ENCODE measurements at regions not wholly inside any gene's neighbourhood (a gene's known extent, or its start where the extent isn't known, plus 50 kb on each side); places are given as distances from the start of the nearest gene placed in this dataset.

GRCh38 chr2:220043990-220044335 is 416.5 kb downstream of the SLC4A3 start:
- no peak overlapping the region for H3K9ac ChIP-seq (ENCODE audit: insufficient read depth, low read depth, low read length)
- CTCF ChIA-PET (ENCODE audit: low intra/inter-chr PET ratio, low total read pairs) = interaction anchor here (0.5 kb wide), 1 partner anchor 1212 kb away, joined by 3 read pairs; no protein-coding TSS in a partner anchor
- POLR2A ChIA-PET = no interaction called here
- H3K36me3 ChIP-seq (replicated peaks in 1 of 2; ENCODE audit: control insufficient read depth in 1 of 2, insufficient read depth in 2 of 2, low read length in 2 of 2) = no peaks in the 10 kb centered on the region
- ATAC-seq (no peak), DNase-seq (ENCODE audit: low spot score) (no peak), FAIRE-seq (no peak)
- no peak overlapping the region for H3K27ac ChIP-seq (ENCODE audit: extremely low read length, insufficient read depth, low read length)
- no peak overlapping the region for H3K4me3 ChIP-seq (replicated peaks in 1 of 3; ENCODE audit: insufficient read depth in 1 of 3, low read depth in 2 of 3, low read length in 3 of 3)
- in situ Hi-C loops (cut with HindIII; ENCODE audit: extremely low pct_ligation_motif_present, low pct_unique_long_range_greater_than_20kb) = no loop called here
- intact Hi-C loops (cut with micrococcal nuclease; ENCODE audit: unreplicated experiment) = no loop called here
- WGBS (ENCODE audit: low lambda C conversion rate) = 32% methylated on average over 3 of the region's 3 CpGs
- peaks cover 3 to 7% of the 10 kb centered on the region in 2 experiments; a peak in 2 of 5 replicates for H3K27me3 ChIP-seq (ENCODE audit: control insufficient read depth in 1 of 2, insufficient read depth in 2 of 2, low read length in 2 of 2)
- H3K79me2 ChIP-seq (ENCODE audit: insufficient read depth, low read length) = no peaks in the 10 kb centered on the region
- BruUV-seq (replicated peaks) = no TSS peak
- H2AFZ ChIP-seq (ENCODE audit: low read length) = no peak overlapping the region
- no peak overlapping the region for H3K4me2 ChIP-seq (ENCODE audit: low read depth, low read length)
- no peaks in the 10 kb centered on the region for H3K9me3 ChIP-seq (ENCODE audit: low read length)
- no peaks in the 10 kb centered on the region for H4K20me1 ChIP-seq (ENCODE audit: insufficient read depth, low read length)
- H3K4me1 ChIP-seq (ENCODE audit: insufficient read depth, low read length) = no peaks in the 10 kb centered on the region
- TF ChIP-seq ZNF720 (CRISPR knock-in tag; IDR thresholded peaks at IDR 0.05) (no peak), NR2F6 (IDR thresholded peaks at IDR 0.05) (no peak), NR2F6 (CRISPR knock-in tag; IDR thresholded peaks at IDR 0.05) (no peak), JARID2 (CRISPR knock-in tag; IDR thresholded peaks at IDR 0.05; ENCODE audit: insufficient replicate concordance) (no peak), ZBED4 (CRISPR knock-in tag; IDR thresholded peaks at IDR 0.05; ENCODE audit: borderline replicate concordance) (no peak), ZNF225 (CRISPR knock-in tag; IDR thresholded peaks at IDR 0.05) (no peak), ISX (CRISPR knock-in tag; conservative IDR thresholded peaks at IDR 0.05) (no peak), ZNF326 (CRISPR knock-in tag; IDR thresholded peaks at IDR 0.05; ENCODE audit: borderline replicate concordance) (no peak), MED13 (CRISPR knock-in tag; IDR thresholded peaks at IDR 0.05) (no peak), ZSCAN5A (CRISPR knock-in tag; IDR thresholded peaks at IDR 0.05; ENCODE audit: borderline replicate concordance) (no peak), CAMTA2 (CRISPR knock-in tag; IDR thresholded peaks at IDR 0.05; ENCODE audit: borderline replicate concordance) (no peak), ZNF710 (CRISPR knock-in tag; IDR thresholded peaks at IDR 0.05; ENCODE audit: borderline replicate concordance) (no peak), LCORL (IDR thresholded peaks at IDR 0.05) (no peak), LCORL (CRISPR knock-in tag; IDR thresholded peaks at IDR 0.05) (no peak), CREM (IDR thresholded peaks at IDR 0.05) (no peak), CREM (CRISPR knock-in tag; IDR thresholded peaks at IDR 0.05) (no peak), ZNF644 (CRISPR knock-in tag; IDR thresholded peaks at IDR 0.05; ENCODE audit: low read depth) (no peak), HMGXB4 (CRISPR knock-in tag; IDR thresholded peaks at IDR 0.05; ENCODE audit: borderline replicate concordance in 1 of 2, low read depth in 1 of 2) (no peak)
